K562 (cell line): ENCODE measurements at regions not wholly inside any gene's neighbourhood (a gene's known extent, or its start where the extent isn't known, plus 50 kb on each side); places are given as distances from the start of the nearest gene placed in this dataset.

Experiments
- ATAC-seq: fragments of 200-7000 bp; cut with Tn5 transposase; 3 replicates; pipeline ENCODE4 v1.9.1; 2020; ENCODE audit warnings: moderate library complexity
- BruUV-seq: library from RNA; stranded (reverse); fragments of 400-500 nt; replicated peaks from 2 replicates; lab custom pipeline; 2021; lab: Mats Ljungman, UMichigan
- CTCF ChIA-PET: fragments of 300-600 bp; formaldehyde crosslinking; extraction: SDS; loops from one replicate; lab custom pipeline; 2021; ENCODE audit warnings: low intra/inter-chr PET ratio; lab: Yijun Ruan, JAX
- POLR2A ChIA-PET: fragments of 300-600, 350-650 bp; sonication (Branson Sonifier 250); formaldehyde crosslinking; extraction: SDS; loops from one replicate; lab custom pipeline; 2021; ENCODE audit warnings: antibody characterized with exemption, inconsistent platforms; lab: Yijun Ruan, JAX
- DNase-seq, 4 experiments: peaks; one replicate each; pipeline versions ENCODE4 v3.0.0 to v3.0.0-alpha.2; 2011 to 2018; ENCODE audit warnings: low spot score in 3 of 4, mixed read lengths in 3 of 4; ENCODE audit errors: extremely low read depth in 1 of 4
- FAIRE-seq: peaks from 2 replicates; lab custom pipeline; 2011; peaks lifted over from hg19 to GRCh38; lab: Jason Lieb, UNC
- H2AFZ ChIP-seq: 2 replicates; pipeline ENCODE4 v1.6.0; 2011; ENCODE audit warnings: low read depth, low read length, control low read depth, inconsistent platforms
- H3K27ac ChIP-seq: fragments of 200-600 bp; 3 replicates; pipeline ENCODE4 v1.8.0; 2011; ENCODE audit warnings: low read depth, mild to moderate bottlenecking, control low read depth, inconsistent platforms, low read length, moderate library complexity, mixed read lengths; ENCODE audit errors: extremely low read depth
- H3K27me3 ChIP-seq, 2 experiments: fragments of 300-600 bp in 1 of 2; 2 replicates in 1 of 2; 3 replicates in 1 of 2; pipeline versions ENCODE4 v1.6.0 to v1.8.0; 2011; ENCODE audit warnings: inconsistent platforms in 2 of 2, low read length in 2 of 2, mild to moderate bottlenecking in 1 of 2, mixed read lengths in 1 of 2, moderate library complexity in 1 of 2; ENCODE audit not compliant: control insufficient read depth in 2 of 2, insufficient read depth in 2 of 2
- H3K36me3 ChIP-seq: fragments of 300-600 bp; 3 replicates; pipeline ENCODE4 v1.8.0; 2011; ENCODE audit warnings: mild to moderate bottlenecking, low read length, inconsistent platforms; ENCODE audit not compliant: control insufficient read depth, insufficient read depth
- H3K4me1 ChIP-seq, 2 experiments: fragments of 200-600 bp in 1 of 2; replicated peaks in 1 of 2; 2 replicates in 1 of 2; 3 replicates in 1 of 2; pipeline versions ENCODE4 v1.5.1 to v1.8.0; 2011; ENCODE audit warnings: inconsistent platforms in 2 of 2, low read length in 2 of 2, mild to moderate bottlenecking in 1 of 2, mixed read lengths in 1 of 2, moderate library complexity in 1 of 2; ENCODE audit not compliant: control insufficient read depth in 2 of 2, insufficient read depth in 2 of 2
- H3K4me2 ChIP-seq: 2 replicates; pipeline ENCODE4 v1.6.1; 2011; ENCODE audit warnings: low read length, control low read depth, inconsistent platforms, mixed read lengths; ENCODE audit not compliant: insufficient read depth
- H3K4me3 ChIP-seq: fragments of 200-600 bp; sonication (generic), shearing (Covaris generic); 2 replicates; pipeline ENCODE4 v1.5.1; 2016; ENCODE audit warnings: control low read depth, inconsistent platforms
- H3K79me2 ChIP-seq: fragments of 200-600 bp; 3 replicates; pipeline ENCODE4 v1.8.0; 2011; ENCODE audit warnings: low read length, inconsistent platforms; ENCODE audit not compliant: control insufficient read depth, insufficient read depth
- H3K9ac ChIP-seq, 2 experiments: 2 replicates each; pipeline versions ENCODE4 v1.6.0 to v1.6.1; 2011; ENCODE audit warnings: low read depth in 2 of 2, low read length in 2 of 2, control low read depth in 1 of 2, inconsistent platforms in 1 of 2, mild to moderate bottlenecking in 1 of 2, mixed read lengths in 1 of 2; ENCODE audit not compliant: insufficient read depth in 1 of 2
- H3K9me1 ChIP-seq: one replicate; pipeline ENCODE4 v1.6.0; 2011; ENCODE audit warnings: inconsistent platforms, mild to moderate bottlenecking, low read length, moderate library complexity; ENCODE audit not compliant: control insufficient read depth, insufficient read depth
- H3K9me3 ChIP-seq: replicated peaks from 2 replicates; pipeline ENCODE4 v1.5.1; 2011; ENCODE audit warnings: low read depth, low read length, inconsistent platforms; ENCODE audit not compliant: control insufficient read depth, insufficient read depth
- H4K20me1 ChIP-seq: replicated peaks from 2 replicates; pipeline ENCODE4 v1.6.1; 2011; ENCODE audit warnings: low read length, inconsistent platforms, mixed read lengths; ENCODE audit not compliant: control insufficient read depth, insufficient read depth
- CBX5 ChIP-seq: IDR thresholded peaks from 2 replicates; pipeline ENCODE4 v1.6.1; 2014; ENCODE audit warnings: low read depth, borderline replicate concordance
- CC2D1A ChIP-seq: fragments of 450-650 bp; IDR thresholded peaks from 2 replicates; pipeline ENCODE4 v1.6.1; 2017; ENCODE audit warnings: mild to moderate bottlenecking
- CREBBP ChIP-seq: IDR thresholded peaks from one replicate; pipeline ENCODE4 v1.6.1; 2012; ENCODE audit warnings: low read depth, mild to moderate bottlenecking, control low read depth, inconsistent platforms, low read length
- EP300 ChIP-seq: IDR thresholded peaks from 2 replicates; pipeline ENCODE4 v1.6.1; 2012; ENCODE audit warnings: low read length, improper control_type of control experiment
- MXI1 ChIP-seq: IDR thresholded peaks from 2 replicates; pipeline ENCODE4 v1.6.1; 2011; ENCODE audit warnings: low read depth, mild to moderate bottlenecking, improper control_type of control experiment, low read length
- NFE2 ChIP-seq: IDR thresholded peaks from 2 replicates; pipeline ENCODE4 v1.6.1; 2014; ENCODE audit warnings: antibody characterized with exemption, low read depth
- SAFB2 ChIP-seq: fragments of 200-400 bp; formaldehyde crosslinking; IDR thresholded peaks from 2 replicates; pipeline ENCODE4 v1.6.1; 2018; ENCODE audit warnings: borderline replicate concordance, low read length, low read depth, moderate library complexity; ENCODE audit not compliant: severe bottlenecking
- SLC30A9 ChIP-seq: fragments of 250-450 bp; sonication (Bioruptor Pico); IDR thresholded peaks from 2 replicates; pipeline ENCODE4 v1.8.0; 2022; ENCODE audit warnings: mild to moderate bottlenecking, moderate library complexity
- STAT6 ChIP-seq: sonication (generic); formaldehyde crosslinking; IDR thresholded peaks from 2 replicates; pipeline ENCODE4 v1.8.1; 2023; ENCODE audit warnings: mild to moderate bottlenecking, missing genetic modification reagents
- TCF7L2 ChIP-seq: fragments of 150-350 bp; IDR thresholded peaks from 2 replicates; pipeline ENCODE4 v1.6.1; 2016; ENCODE audit warnings: low read depth, mild to moderate bottlenecking, low read length, moderate library complexity
- ZNF324 ChIP-seq: fragments of 250-450 bp; sonication (Bioruptor Pico); IDR thresholded peaks from 2 replicates; pipeline ENCODE4 v1.4.0; 2020; ENCODE audit warnings: mild to moderate bottlenecking
- WGBS: fragments of 100-300 bp; shearing (Covaris generic); methylation state at CpG from one replicate; pipeline ENCODE4 v1.1.6; 2016; ENCODE audit warnings: low coverage, mixed read lengths; ENCODE audit not compliant: insufficient coverage; ENCODE audit errors: missing lambda C conversion rate; 5-methylcytosine and 5-hydroxymethylcytosine counted together
- in situ Hi-C: fragments of 300-500 bp; cut with MboI; formaldehyde crosslinking; loops from 4 replicates; pipeline ENCODE4 v1.15.0; 2018; ENCODE audit warnings: inconsistent platforms, mixed read lengths
- intact Hi-C: fragments of 100-400 bp; cut with micrococcal nuclease; formaldehyde crosslinking; loops from 2 replicates; pipeline ENCODE4 v1.14.2; 2022

GRCh38 chr19:31001991-31002390, 347.2 kb downstream of the TSHZ3 start:
- Histone ChIP-seq H3K79me2 (no peaks in the 10 kb centered on the region), H3K9ac (no peak overlapping the region), H3K4me1 (no peaks in the 10 kb centered on the region), H3K27me3 (no peaks in the 10 kb centered on the region), H3K4me2 (no peak overlapping the region), H3K4me3 (no peak overlapping the region), H2AFZ (no peak overlapping the region), H4K20me1 (no peaks in the 10 kb centered on the region), H3K27ac (no peak overlapping the region), H3K9me1 (no peaks in the 10 kb centered on the region), H3K9me3 (no peaks in the 10 kb centered on the region), H3K36me3 (no peaks in the 10 kb centered on the region)
- 0% methylated on average over 10 of the region's 11 CpGs for WGBS
- no peak for TF ChIP-seq CC2D1A
- no peak for TF ChIP-seq NFE2
- no peak for TF ChIP-seq CREBBP
- no peak for TF ChIP-seq MXI1
- no peak for TF ChIP-seq SLC30A9 (CRISPR knock-in tag)
- TF ChIP-seq ZNF324 (CRISPR knock-in tag) = no peak
- no peak for TF ChIP-seq EP300
- TF ChIP-seq SAFB2 = no peak
- TF ChIP-seq TCF7L2 = no peak
- no peak for TF ChIP-seq CBX5
- no peak for TF ChIP-seq STAT6 (CRISPR knock-in tag)
- ChIA-PET POLR2A (no interaction called here), CTCF (no interaction called here)
- in situ Hi-C loops = no loop called here
- DNase-seq (no peak), FAIRE-seq (no peak), ATAC-seq (no peak)
- intact Hi-C loops = no loop called here
- BruUV-seq = no TSS peak
